C4-2B (cell line): ENCODE measurements at regions not wholly inside any gene's neighbourhood (a gene's known extent, or its start where the extent isn't known, plus 50 kb on each side); places are given as distances from the start of the nearest gene placed in this dataset.

Source experiments
- H3K27ac ChIP-seq: fragments of 450-650 bp; 2 replicates; pipeline ENCODE4 v1.5.1; 2017
- CTCF ChIP-seq: fragments of 450-650 bp; conservative IDR thresholded peaks from 2 replicates; pipeline ENCODE4 v1.5.1; 2017; ENCODE audit warnings: mild to moderate bottlenecking
- ZFX ChIP-seq: fragments of 450-650 bp; IDR thresholded peaks from 2 replicates; pipeline ENCODE4 v1.6.1; 2017

- TF ChIP-seq ZFX (no peak), CTCF (no peak)
- H3K27ac ChIP-seq, result no peak overlapping the region
Measured at GRCh38 chr5:86427158-86427557, 190.6 kb upstream of the COX7C start.

GRCh38 chr5:86439593-86440110 lies 178.1 kb upstream of the COX7C start:
- H3K27ac ChIP-seq, result no peak overlapping the region
- TF ChIP-seq CTCF (no peak), ZFX (no peak)

GRCh38 chr5:86442036-86442745 lies 175.6 kb upstream of the COX7C start:
- TF ChIP-seq ZFX, result no peak
- TF ChIP-seq CTCF, result no peak
- no peak overlapping the region for H3K27ac ChIP-seq

- TF ChIP-seq CTCF, result peak; percentile 6; the same call in 1 of the 2 replicates
- TF ChIP-seq ZFX, result no peak
- no peak overlapping the region for H3K27ac ChIP-seq
Measured at GRCh38 chr5:86447362-86447761, 170.4 kb upstream of the COX7C start.

- no peak for TF ChIP-seq CTCF
- TF ChIP-seq ZFX, result no peak
- no peak overlapping the region for H3K27ac ChIP-seq
Measured at GRCh38 chr5:86452251-86452650, 165.5 kb upstream of the COX7C start.

- H3K27ac ChIP-seq, result no peak overlapping the region
- TF ChIP-seq CTCF, result no peak
- no peak for TF ChIP-seq ZFX
Measured at GRCh38 chr5:86460519-86460918, 157.2 kb upstream of the COX7C start.

GRCh38 chr5:86461169-86461956 lies 156.4 kb upstream of the COX7C start:
- TF ChIP-seq CTCF (no peak), ZFX (no peak)
- H3K27ac ChIP-seq, result no peak overlapping the region
